HS-5 (cell line): ENCODE measurements at regions not wholly inside any gene's neighbourhood (a gene's known extent, or its start where the extent isn't known, plus 50 kb on each side); places are given as distances from the start of the nearest gene placed in this dataset.
"Not testable (repeated sequence)": the region's sequence is repeated elsewhere in the genome, so short reads cannot be mapped to it uniquely, and the experiment has no call there.

Source experiments
- DNase-seq: peaks from one replicate; pipeline ENCODE4 v3.0.0-alpha.2; 2012; ENCODE audit warnings: low read depth

GRCh38 chr2:216989340-216990129, 129.7 kb upstream of the TNP1 start:
- DNase-seq = no peak

- DNase-seq = no peak
Measured at GRCh38 chr2:216987252-216987821, 127.5 kb upstream of the TNP1 start.

DNA sequence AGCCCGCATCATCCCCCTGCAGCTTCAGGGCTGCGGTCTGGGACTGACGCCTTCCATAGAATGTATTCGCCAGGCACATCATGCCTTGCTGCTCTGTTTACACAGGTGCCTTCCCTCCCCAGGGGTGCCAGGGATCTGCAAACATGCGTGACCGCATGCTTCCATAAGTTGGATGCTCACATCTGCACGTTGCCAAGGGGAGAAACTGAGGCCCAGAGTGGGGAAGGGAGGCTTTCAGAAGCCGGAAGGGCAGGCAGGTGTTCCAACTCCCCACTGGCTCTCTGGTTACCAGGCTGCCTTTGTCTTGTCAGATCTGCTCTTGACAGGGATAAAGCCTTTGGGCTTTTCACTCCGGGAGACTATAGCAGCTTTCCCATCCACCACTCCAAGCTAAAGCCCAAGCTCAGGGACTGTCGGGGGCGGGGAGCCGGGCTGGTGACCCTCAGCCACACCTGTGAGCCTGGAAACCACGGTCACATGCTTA, 125.8 kb upstream of the TNP1 start:
- no peak for DNase-seq

- no peak for DNase-seq
Measured at GRCh38 chr2:216984937-216985336, 125.1 kb upstream of the TNP1 start.

DNA sequence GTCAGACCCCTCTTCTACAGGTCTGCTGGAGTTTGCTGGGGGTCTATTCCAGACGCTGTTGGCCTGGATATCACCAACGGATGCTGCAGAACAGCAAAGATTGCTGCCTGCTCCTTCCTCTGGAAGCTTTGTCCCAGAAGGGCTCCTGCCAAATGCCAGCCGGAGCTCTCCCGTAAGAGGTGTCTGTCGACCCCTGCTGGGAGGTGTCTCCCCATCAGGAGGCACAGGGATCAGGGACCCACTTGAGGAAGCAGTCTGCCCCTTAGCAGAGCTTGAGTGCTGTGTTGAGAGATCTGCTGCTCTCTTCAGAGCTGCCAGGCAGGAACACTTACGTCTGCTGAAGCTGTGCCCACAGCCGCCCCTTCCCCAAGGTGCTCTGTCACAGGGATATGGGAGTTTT, 122.1 kb upstream of the TNP1 start:
- DNase-seq = not testable (repeated sequence)

DNA sequence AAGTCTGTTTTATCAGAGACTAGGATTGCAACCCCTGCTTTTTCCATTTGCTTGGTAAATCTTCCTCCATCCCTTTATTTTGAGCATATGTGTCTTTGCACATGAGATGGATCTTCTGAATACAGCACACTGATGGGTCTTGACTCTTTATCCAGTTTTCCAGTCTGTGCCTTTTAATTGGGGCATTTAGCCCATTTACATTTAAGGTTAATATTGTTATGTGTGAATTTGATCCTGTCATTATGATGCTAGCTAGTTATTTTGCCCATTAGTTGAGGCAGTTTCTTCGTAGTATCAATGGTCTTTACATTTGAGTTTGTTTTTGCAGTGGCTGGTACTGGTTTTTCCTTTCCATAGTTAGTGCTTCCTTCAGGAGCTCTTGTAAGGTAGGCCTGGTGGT, 120.6 kb upstream of the TNP1 start:
- DNase-seq = not testable (repeated sequence)

- no peak for DNase-seq
Measured at GRCh38 chr2:216974321-216975302, 114.7 kb upstream of the TNP1 start.

GRCh38 chr2:216971593-216971992, 111.7 kb upstream of the TNP1 start:
- DNase-seq = no peak

DNA sequence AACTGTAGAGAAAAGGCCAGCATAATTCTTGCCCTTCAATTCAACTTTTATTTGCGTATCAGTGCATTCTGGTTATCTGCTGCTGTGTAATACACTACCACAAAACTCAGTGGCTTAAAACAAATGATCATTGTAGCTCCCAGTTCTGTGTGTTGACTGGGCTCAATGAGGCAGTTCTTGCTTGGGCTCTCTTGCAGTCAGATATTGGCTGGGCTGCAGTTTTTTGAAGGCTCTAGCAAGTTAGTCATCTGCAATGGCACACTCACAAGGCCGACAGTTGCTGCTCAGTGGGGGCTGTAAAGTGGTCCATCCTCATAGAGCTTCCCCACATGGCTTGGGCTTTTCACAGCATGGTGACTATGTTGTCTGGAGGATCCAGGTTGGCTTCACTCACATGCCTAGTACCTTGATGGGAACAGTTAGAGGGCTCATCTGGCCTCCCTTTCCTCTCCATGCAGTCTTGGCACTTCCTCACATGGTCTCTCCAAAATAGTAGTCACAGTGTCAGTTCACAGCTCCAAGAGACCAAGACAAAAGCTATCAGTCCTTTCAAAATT, 110.6 kb upstream of the TNP1 start:
- no peak for DNase-seq

DNA sequence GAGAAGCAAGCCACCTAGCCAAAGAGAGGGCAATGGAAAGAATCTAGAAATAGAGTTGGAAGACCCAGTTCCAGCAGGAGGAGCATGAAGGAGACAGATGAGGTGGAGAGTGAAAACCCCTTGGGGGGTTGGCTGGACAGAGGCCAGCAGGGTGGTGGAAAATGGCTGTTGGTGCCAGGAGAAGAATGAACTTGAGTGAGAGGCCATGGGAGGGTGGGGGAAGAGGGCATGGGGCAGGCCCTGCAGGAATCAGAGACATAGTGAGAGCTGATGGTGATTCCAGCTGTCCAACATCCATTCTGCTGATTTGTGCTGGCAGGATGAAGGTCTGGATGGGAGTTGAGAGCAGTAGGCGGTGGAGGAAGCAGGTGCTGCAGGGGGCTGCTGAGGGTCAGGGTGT, 108.0 kb upstream of the TNP1 start:
- no peak for DNase-seq

DNA sequence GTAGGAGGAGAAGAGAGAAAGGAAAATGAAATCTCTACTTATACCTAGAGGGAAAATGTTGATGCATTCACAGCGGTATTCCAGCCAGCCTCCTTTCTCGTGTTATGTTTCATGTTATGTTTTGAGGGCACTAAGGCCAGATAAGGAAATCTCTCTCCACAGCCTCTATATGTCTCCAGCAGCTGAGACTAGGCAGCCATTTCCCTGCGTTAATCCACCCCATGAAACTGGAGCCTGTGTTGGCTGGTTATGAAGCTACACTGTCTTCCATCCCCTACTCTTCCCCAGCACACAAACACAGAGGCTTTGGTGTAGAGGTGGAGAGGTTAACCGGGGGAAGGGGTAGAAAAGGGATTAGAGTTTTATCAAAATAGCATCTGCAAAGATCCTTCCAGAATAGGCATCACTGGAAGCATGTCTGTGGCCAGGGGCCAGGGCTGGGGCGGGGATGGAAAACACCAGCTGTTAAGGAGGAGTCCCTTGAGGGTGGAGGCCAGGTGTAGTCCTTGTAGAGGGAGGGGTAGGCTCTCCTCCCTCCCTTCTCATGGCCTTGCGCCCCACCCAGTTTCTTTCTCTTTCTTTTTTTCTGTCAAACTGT, 100.9 kb upstream of the TNP1 start:
- DNase-seq = no peak

GRCh38 chr2:216959433-216959832, 99.6 kb upstream of the TNP1 start:
- no peak for DNase-seq

DNA sequence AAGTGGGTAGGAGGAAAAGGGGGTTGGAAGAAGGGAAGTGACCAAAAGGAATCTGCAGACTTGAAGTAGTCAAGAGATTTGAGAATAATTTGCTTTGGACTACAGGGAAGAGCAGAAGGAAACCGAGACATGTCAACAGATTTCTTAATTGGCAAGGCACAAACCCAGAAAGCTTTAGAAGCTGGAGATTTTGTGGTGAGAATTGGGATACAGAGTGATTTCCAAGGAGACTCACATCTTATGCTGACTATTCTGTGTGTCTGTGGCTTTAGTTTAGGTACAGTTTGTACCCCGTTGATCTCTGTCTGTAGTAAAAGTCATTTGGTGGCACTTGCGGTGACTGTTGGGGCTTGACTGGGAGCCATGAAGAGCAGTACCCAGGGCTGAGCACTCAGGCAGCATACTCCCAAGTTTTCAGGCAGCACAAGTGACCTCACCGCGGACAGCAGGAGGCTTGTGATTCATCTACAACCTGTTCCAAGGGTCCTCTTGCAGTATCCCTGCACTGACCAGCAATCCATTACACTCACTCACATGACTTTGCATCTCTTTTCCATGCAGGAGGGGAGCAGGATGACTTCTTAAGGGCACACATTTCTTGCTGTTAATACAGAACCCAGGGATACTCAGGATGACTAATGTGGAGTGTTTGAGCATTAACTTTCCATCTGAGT, 97.1 kb upstream of the TNP1 start:
- DNase-seq = no peak

GRCh38 chr2:216951171-216951570, 91.3 kb upstream of the TNP1 start:
- no peak for DNase-seq

GRCh38 chr2:216950547-216950946, 90.7 kb upstream of the TNP1 start:
- DNase-seq = no peak

DNA sequence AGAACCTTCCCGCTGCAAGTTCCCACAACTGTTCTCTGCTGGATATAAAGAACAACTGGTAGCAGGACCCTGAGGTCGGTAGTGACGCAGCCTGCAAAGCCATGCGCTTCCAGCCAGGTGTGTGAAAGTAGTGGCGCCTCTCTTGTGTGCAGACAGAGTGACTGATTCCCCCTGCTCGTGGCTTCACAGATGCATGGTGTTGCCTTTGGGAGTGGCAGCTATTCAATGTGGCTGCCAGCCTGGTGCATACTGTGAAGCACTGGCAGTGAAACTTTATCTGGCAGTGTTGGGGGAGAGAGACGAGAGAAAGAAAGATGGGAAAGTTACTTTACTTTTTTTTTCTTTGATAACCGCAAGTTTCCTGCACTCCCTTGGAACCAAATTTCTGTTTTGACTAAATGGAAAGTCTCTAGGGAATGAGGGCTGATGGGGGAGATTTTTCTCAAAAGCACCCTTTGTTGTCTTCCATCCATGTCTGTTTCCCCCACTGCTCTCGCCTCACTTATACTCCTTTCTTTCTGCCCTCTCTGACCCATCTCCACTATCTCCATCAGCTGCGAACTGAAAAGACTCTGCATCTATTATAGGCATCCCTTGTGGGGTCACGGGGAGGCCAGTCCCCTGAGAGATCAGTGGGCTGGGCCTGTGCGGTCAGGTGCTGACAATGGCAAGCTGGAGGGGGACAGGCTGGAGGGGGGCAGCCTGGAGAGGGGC, 90.0 kb upstream of the TNP1 start:
- DNase-seq = no peak

GRCh38 chr2:216947055-216947454, 87.2 kb upstream of the TNP1 start:
- no peak for DNase-seq

- DNase-seq = no peak
Measured at GRCh38 chr2:216944733-216945132, 84.9 kb upstream of the TNP1 start.

GRCh38 chr2:216943109-216943508, 83.2 kb upstream of the TNP1 start:
- no peak for DNase-seq

GRCh38 chr2:216942465-216942864, 82.6 kb upstream of the TNP1 start:
- DNase-seq = no peak

DNA sequence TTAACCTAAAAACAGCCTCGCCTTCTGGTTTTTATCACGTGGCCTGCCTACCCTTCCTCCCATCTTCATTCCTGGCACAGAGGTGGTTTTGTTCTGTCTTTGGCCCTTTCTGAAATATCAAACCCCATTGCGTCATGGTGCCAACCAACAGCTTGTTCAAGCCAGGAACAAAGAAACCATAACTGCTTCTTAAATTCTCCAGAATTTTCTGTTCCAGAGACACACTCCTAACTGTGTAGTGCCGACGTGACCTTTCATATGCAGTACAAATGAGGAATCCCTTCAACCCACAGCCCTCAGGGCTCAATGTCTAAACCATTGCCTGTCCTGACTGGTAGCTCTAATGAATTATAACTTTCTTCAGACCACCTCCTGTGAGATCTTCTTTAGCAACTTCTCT, 82.2 kb upstream of the TNP1 start:
- DNase-seq = no peak
